Upper lobe of left lung (tissue), 4 donors: ENCODE measurements at regions not wholly inside any gene's neighbourhood (a gene's known extent, or its start where the extent isn't known, plus 50 kb on each side); places are given as distances from the start of the nearest gene placed in this dataset.

Experiments used
- CTCF ChIP-seq, 6 experiments: fragments of 450-650 bp in 4 of 6; fragments of 200-600 bp in 2 of 6; sonication (generic) in 2 of 6; IDR thresholded peaks; one replicate each; pipeline ENCODE4 v1.5.1; 2016 to 2019; ENCODE audit warnings: antibody characterized with exemption in 6 of 6
- EP300 ChIP-seq, 4 donors: sonication (generic); formaldehyde crosslinking; IDR thresholded peaks; one replicate each; pipeline ENCODE4 v1.5.1; 2017; ENCODE audit warnings: antibody characterized with exemption in 4 of 4, control low read depth in 2 of 4
- POLR2A ChIP-seq, 4 donors: fragments of 450-650 bp; IDR thresholded peaks; one replicate each; pipeline ENCODE4 v1.5.1; 2016 to 2017; ENCODE audit warnings: antibody characterized with exemption in 4 of 4, mild to moderate bottlenecking in 2 of 4
- POLR2AphosphoS5 ChIP-seq, 2 donors: sonication (generic); formaldehyde crosslinking; IDR thresholded peaks; one replicate each; pipeline ENCODE4 v1.5.1; 2017; ENCODE audit warnings: antibody characterized with exemption in 2 of 2

- no peak for TF ChIP-seq CTCF (IDR thresholded peaks at IDR 0.05)
- TF ChIP-seq POLR2AphosphoS5 (IDR thresholded peaks at IDR 0.05), result no peak
- TF ChIP-seq POLR2A (IDR thresholded peaks at IDR 0.05), result no peak
- no peak for TF ChIP-seq EP300 (IDR thresholded peaks at IDR 0.05)
Measured at GRCh38 chr7:41874201-41874785, 171.4 kb upstream of the INHBA start.
